GM18511 (cell line): ENCODE measurements at regions not wholly inside any gene's neighbourhood (a gene's known extent, or its start where the extent isn't known, plus 50 kb on each side); places are given as distances from the start of the nearest gene placed in this dataset.
"Not testable (repeated sequence)": the region's sequence is repeated elsewhere in the genome, so short reads cannot be mapped to it uniquely, and the experiment has no call there.

Experiments used
- ATAC-seq: cut with Tn5 transposase; IDR thresholded peaks from one replicate; pipeline ENCODE4 v1.9.1; 2021; ENCODE audit warnings: mild to moderate bottlenecking, moderate library complexity; ENCODE audit not compliant: unreplicated experiment

- ATAC-seq = no peak
Measured at GRCh38 chr13:109408591-109409382, 377.6 kb downstream of the IRS2 start.

- ATAC-seq = no peak
Measured at GRCh38 chr13:109406376-109406992, 379.9 kb downstream of the IRS2 start.

GRCh38 chr13:109403012-109403421 is 383.4 kb downstream of the IRS2 start:
- ATAC-seq = no peak

GRCh38 chr13:109401891-109402290 is 384.5 kb downstream of the IRS2 start:
- ATAC-seq = no peak

- ATAC-seq = no peak
Measured at GRCh38 chr13:109401307-109401706, 385.1 kb downstream of the IRS2 start.

- ATAC-seq = no peak
Measured at GRCh38 chr13:109400624-109401257, 385.6 kb downstream of the IRS2 start.

GRCh38 chr13:109400209-109400608 is 386.2 kb downstream of the IRS2 start:
- ATAC-seq = no peak

- ATAC-seq = not testable (repeated sequence)
Measured at GRCh38 chr13:109398071-109398470, 388.3 kb downstream of the IRS2 start.

- no peak for ATAC-seq
Measured at GRCh38 chr13:109397285-109397684, 389.1 kb downstream of the IRS2 start.

GRCh38 chr13:109396266-109396665 is 390.1 kb downstream of the IRS2 start:
- no peak for ATAC-seq

GRCh38 chr13:109395014-109395413 is 391.4 kb downstream of the IRS2 start:
- no peak for ATAC-seq

- no peak for ATAC-seq
Measured at GRCh38 chr13:109394311-109394988, 391.9 kb downstream of the IRS2 start.

- no peak for ATAC-seq
Measured at GRCh38 chr13:109393045-109393444, 393.3 kb downstream of the IRS2 start.

- ATAC-seq = no peak
Measured at GRCh38 chr13:109390391-109390790, 396.0 kb downstream of the IRS2 start.

- no peak for ATAC-seq
Measured at GRCh38 chr13:109389892-109390345, 396.5 kb downstream of the IRS2 start.

GRCh38 chr13:109389456-109389855 is 396.9 kb downstream of the IRS2 start:
- no peak for ATAC-seq

GRCh38 chr13:109387471-109387870 is 398.9 kb downstream of the IRS2 start:
- no peak for ATAC-seq

GRCh38 chr13:109385242-109385560 is 401.2 kb downstream of the IRS2 start:
- no peak for ATAC-seq

GRCh38 chr13:109384491-109385241 is 401.7 kb downstream of the IRS2 start:
- ATAC-seq = no peak

GRCh38 chr13:109383683-109384082 is 402.7 kb downstream of the IRS2 start:
- ATAC-seq = no peak
